ENCODE measurements at regions not wholly inside any gene's neighbourhood (a gene's known extent, or its start where the extent isn't known, plus 50 kb on each side); places are given as distances from the start of the nearest gene placed in this dataset.

GRCh38 chr2:58553522-58553921 lies 312.4 kb upstream of the FANCL start:
- TF ChIP-seq TAF1 (IDR thresholded peaks at IDR 0.05; ENCODE audit: borderline replicate concordance, low read depth, low read length), result no peak
- TF ChIP-seq CTCF (IDR thresholded peaks at IDR 0.05 in 2 of 3, conservative IDR thresholded peaks at IDR 0.05 in 1 of 3; ENCODE audit: control insufficient read depth in 2 of 3, extremely low read depth in 1 of 3, insufficient read depth in 1 of 3, low read depth in 3 of 3, low read length in 3 of 3), result no peak
- TF ChIP-seq POLR2A (IDR thresholded peaks at IDR 0.05; ENCODE audit: low read depth, low read length), result no peak

Data from GM12878 (cell line).